ENCODE measurements at regions not wholly inside any gene's neighbourhood (a gene's known extent, or its start where the extent isn't known, plus 50 kb on each side); places are given as distances from the start of the nearest gene placed in this dataset.

DNA sequence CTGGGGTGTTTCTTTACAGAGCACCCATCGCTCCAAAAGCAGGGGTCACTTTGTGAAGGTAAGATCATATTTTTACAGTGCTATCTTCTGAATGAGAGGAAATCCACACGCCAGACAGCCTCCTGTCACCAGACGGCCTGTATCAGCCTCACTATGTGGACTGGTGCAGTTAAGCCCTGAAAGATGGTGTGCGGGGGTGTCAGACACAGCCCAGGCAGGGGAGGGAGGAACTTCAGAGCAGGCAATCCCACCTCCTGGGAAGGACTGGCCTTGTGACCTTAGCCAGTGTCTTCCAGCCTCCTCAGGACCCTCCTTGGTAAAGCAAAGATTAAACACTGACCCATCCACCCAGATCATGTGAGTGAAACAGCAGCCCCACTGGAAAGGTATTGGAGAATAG lies 249.4 kb upstream of the CTAGE1 start:
- TF ChIP-seq, protein P1, sequence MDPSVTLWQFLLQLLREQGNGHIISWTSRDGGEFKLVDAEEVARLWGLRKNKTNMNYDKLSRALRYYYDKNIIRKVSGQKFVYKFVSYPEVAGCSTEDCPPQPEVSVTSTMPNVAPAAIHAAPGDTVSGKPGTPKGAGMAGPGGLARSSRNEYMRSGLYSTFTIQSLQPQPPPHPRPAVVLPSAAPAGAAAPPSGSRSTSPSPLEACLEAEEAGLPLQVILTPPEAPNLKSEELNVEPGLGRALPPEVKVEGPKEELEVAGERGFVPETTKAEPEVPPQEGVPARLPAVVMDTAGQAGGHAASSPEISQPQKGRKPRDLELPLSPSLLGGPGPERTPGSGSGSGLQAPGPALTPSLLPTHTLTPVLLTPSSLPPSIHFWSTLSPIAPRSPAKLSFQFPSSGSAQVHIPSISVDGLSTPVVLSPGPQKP (IDR thresholded peaks at IDR 0.05; ENCODE audit: low read depth, low read length) = no peak
- TF ChIP-seq PAX5 (IDR thresholded peaks at IDR 0.05; ENCODE audit: borderline replicate concordance, low read depth, low read length) = no peak
- no peak for TF ChIP-seq ZBED1 (IDR thresholded peaks at IDR 0.05; ENCODE audit: borderline replicate concordance)
- TF ChIP-seq, protein P2, sequence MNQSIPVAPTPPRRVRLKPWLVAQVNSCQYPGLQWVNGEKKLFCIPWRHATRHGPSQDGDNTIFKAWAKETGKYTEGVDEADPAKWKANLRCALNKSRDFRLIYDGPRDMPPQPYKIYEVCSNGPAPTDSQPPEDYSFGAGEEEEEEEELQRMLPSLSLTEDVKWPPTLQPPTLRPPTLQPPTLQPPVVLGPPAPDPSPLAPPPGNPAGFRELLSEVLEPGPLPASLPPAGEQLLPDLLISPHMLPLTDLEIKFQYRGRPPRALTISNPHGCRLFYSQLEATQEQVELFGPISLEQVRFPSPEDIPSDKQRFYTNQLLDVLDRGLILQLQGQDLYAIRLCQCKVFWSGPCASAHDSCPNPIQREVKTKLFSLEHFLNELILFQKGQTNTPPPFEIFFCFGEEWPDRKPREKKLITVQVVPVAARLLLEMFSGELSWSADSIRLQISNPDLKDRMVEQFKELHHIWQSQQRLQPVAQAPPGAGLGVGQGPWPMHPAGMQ (IDR thresholded peaks at IDR 0.05; ENCODE audit: borderline replicate concordance) = no peak

All from GM12878 (cell line).